Heart left ventricle (tissue), 13 donors: ENCODE measurements at regions not wholly inside any gene's neighbourhood (a gene's known extent, or its start where the extent isn't known, plus 50 kb on each side); places are given as distances from the start of the nearest gene placed in this dataset.

Source experiments
- POLR2A ChIP-seq, 2 donors: fragments of 450-650 bp; IDR thresholded peaks; one replicate each; pipeline ENCODE4 v1.6.1; 2017; ENCODE audit warnings: antibody characterized with exemption in 2 of 2, mild to moderate bottlenecking in 2 of 2, moderate library complexity in 2 of 2
- TF ChIP-seq, protein P1 (sequence below), 12 donors: fragments of 200-600 bp; sonication (generic) in 4 of 12; IDR thresholded peaks; one replicate each; pipeline versions ENCODE4 v1.5.0 to v1.8.0; 2018 to 2022; ENCODE audit warnings: antibody characterized with exemption in 12 of 12, mild to moderate bottlenecking in 5 of 12
- donor health status: ischemic (EF 13 %, LVEDD 7.1; RV severe dilation, severe dysfunction).
- donor health status: DM: no; HTN: yes; CAD: no.
- donor health status: DM: no; HTN: no; CAD: no.
- donor health status: ischemic (EF 25% LVEDD 6.9; RV normal size, moderate dysfunction).
- donor health status: ischemic (EF 25% LVEDD 5.7; RV mildly dilated, moderate dysfunction).
- donor health status: ischemic (EF 35%, LVEDD 5.7; RV mildly dilated, moderate dysfunction).
- donor health status: nonischemic (EF 11% LVEDD 7.7; RV severe dilation, severe dysfunction).
- donor health status: DM: yes; HTN: yes; CAD: no.
- donor health status: PGD.
- donor health status: ischemic (EF 29% LVEDD 5.4; RV normal size, mild dysfunction).
- donor health status: nonischemic (EF 23%, LVEDD 6.1; RV moderate dilation, normal function).

DNA sequence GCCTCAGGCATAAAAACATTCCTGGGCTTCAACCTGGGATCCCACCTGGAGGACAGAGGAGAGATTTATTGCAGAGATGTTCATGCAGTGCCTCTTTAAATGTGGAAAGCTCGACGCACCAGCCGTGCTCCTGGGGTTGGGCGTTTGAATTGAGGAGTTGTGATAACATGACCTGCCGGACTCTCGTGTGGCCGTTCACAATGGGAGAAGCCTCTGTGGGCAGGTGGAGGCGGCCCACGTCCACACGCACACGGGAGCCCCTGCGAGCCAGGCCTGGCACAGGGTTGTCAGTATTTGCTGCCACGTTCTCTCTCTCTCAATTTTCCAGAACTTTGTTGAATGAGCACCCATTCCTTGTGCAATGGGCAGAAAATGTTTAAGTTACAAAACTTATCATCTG lies 58.3 kb upstream of the PPARA start:
- TF ChIP-seq, protein P1, sequence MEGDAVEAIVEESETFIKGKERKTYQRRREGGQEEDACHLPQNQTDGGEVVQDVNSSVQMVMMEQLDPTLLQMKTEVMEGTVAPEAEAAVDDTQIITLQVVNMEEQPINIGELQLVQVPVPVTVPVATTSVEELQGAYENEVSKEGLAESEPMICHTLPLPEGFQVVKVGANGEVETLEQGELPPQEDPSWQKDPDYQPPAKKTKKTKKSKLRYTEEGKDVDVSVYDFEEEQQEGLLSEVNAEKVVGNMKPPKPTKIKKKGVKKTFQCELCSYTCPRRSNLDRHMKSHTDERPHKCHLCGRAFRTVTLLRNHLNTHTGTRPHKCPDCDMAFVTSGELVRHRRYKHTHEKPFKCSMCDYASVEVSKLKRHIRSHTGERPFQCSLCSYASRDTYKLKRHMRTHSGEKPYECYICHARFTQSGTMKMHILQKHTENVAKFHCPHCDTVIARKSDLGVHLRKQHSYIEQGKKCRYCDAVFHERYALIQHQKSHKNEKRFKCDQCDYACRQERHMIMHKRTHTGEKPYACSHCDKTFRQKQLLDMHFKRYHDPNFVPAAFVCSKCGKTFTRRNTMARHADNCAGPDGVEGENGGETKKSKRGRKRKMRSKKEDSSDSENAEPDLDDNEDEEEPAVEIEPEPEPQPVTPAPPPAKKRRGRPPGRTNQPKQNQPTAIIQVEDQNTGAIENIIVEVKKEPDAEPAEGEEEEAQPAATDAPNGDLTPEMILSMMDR (IDR thresholded peaks at IDR 0.05) = no peak
- TF ChIP-seq POLR2A (IDR thresholded peaks at IDR 0.05) = no peak
